ENCODE measurements at regions not wholly inside any gene's neighbourhood (a gene's known extent, or its start where the extent isn't known, plus 50 kb on each side); places are given as distances from the start of the nearest gene placed in this dataset.

GRCh38 chr4:189376901-189377300, 563.8 kb upstream of the FRG1 start:
- H3K4me3 ChIP-seq = no peak overlapping the region

GRCh38 chr4:189377569-189377968, 563.1 kb upstream of the FRG1 start:
- H3K36me3 ChIP-seq = no peaks in the 10 kb centered on the region
- intact Hi-C loops (cut with DNase I; ENCODE audit: low total_unique reads) = no loop called here
- H3K27me3 ChIP-seq = peaks cover 0 to 3% of the 10 kb centered on the region in 2 donors
- no peaks in the 10 kb centered on the region for H3K4me1 ChIP-seq
- no peak overlapping the region for H3K4me3 ChIP-seq
- H3K9me3 ChIP-seq = no peaks in the 10 kb centered on the region
- DNase-seq (ENCODE audit: low spot score in 2 of 2) = no peak
- no peak overlapping the region for H3K27ac ChIP-seq
- TF ChIP-seq, protein P1, sequence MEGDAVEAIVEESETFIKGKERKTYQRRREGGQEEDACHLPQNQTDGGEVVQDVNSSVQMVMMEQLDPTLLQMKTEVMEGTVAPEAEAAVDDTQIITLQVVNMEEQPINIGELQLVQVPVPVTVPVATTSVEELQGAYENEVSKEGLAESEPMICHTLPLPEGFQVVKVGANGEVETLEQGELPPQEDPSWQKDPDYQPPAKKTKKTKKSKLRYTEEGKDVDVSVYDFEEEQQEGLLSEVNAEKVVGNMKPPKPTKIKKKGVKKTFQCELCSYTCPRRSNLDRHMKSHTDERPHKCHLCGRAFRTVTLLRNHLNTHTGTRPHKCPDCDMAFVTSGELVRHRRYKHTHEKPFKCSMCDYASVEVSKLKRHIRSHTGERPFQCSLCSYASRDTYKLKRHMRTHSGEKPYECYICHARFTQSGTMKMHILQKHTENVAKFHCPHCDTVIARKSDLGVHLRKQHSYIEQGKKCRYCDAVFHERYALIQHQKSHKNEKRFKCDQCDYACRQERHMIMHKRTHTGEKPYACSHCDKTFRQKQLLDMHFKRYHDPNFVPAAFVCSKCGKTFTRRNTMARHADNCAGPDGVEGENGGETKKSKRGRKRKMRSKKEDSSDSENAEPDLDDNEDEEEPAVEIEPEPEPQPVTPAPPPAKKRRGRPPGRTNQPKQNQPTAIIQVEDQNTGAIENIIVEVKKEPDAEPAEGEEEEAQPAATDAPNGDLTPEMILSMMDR (IDR thresholded peaks at IDR 0.05) = no peak
- TF ChIP-seq POLR2A (IDR thresholded peaks at IDR 0.05) = no peak
- TF ChIP-seq POLR2AphosphoS5 (IDR thresholded peaks at IDR 0.05) = no peak

More at GRCh38 chr4:189376901-189377300, 563.8 kb upstream of the FRG1 start:
- Histone ChIP-seq H3K9me3 (no peaks in the 10 kb centered on the region), H3K27me3 (peaks cover 0 to 3% of the 10 kb centered on the region in 2 donors), H3K36me3 (no peaks in the 10 kb centered on the region), H3K4me1 (no peaks in the 10 kb centered on the region), H3K27ac (no peak overlapping the region)
- no peak for DNase-seq (ENCODE audit: low spot score in 2 of 2)
- intact Hi-C loops (cut with DNase I; ENCODE audit: low total_unique reads) = no loop called here
- TF ChIP-seq, protein P1 (IDR thresholded peaks at IDR 0.05) = no peak
- TF ChIP-seq POLR2A (IDR thresholded peaks at IDR 0.05) (no peak), POLR2AphosphoS5 (IDR thresholded peaks at IDR 0.05) (no peak)

DNA sequence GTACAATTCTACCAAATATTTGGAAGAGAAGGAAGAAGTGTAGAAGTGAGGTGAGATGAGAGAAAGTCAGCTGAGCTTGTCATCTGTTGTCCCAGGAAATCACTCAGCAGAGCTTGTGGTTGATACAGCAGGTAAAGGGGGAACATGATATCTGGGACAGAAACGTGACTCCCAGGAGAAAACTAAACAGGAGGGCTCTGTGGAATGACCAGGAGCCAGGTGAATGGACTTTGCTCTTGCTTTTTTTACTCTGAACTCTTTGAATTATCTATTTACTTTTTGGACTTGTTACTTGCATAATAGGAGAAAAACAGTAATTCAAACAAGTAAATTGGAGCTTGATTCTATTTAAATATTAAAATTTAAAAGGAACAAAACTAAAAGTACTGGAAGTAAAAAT, 555.6 kb upstream of the FRG1 start:
- no peak for DNase-seq (ENCODE audit: low spot score in 2 of 2)
- TF ChIP-seq, protein P1 (IDR thresholded peaks at IDR 0.05) = no peak
- TF ChIP-seq POLR2AphosphoS5 (IDR thresholded peaks at IDR 0.05) (no peak), POLR2A (IDR thresholded peaks at IDR 0.05) (no peak)
- no peaks in the 10 kb centered on the region for H3K4me1 ChIP-seq
- H3K4me3 ChIP-seq = no peak overlapping the region
- intact Hi-C loops (cut with DNase I; ENCODE audit: low total_unique reads) = no loop called here
- H3K36me3 ChIP-seq = no peaks in the 10 kb centered on the region
- no peak overlapping the region for H3K27ac ChIP-seq
- H3K27me3 ChIP-seq = no peaks in the 10 kb centered on the region
- peaks cover 0 to 12% of the 10 kb centered on the region in 2 donors for H3K9me3 ChIP-seq

- Histone ChIP-seq H3K4me1 (no peaks in the 10 kb centered on the region), H3K27me3 (no peaks in the 10 kb centered on the region), H3K9me3 (peaks cover 0 to 12% of the 10 kb centered on the region in 2 donors), H3K36me3 (no peaks in the 10 kb centered on the region), H3K27ac (no peak overlapping the region), H3K4me3 (no peak overlapping the region)
- TF ChIP-seq, protein P1 (IDR thresholded peaks at IDR 0.05) = no peak
- TF ChIP-seq POLR2AphosphoS5 (IDR thresholded peaks at IDR 0.05) (no peak), POLR2A (IDR thresholded peaks at IDR 0.05) (no peak)
- no peak for DNase-seq (ENCODE audit: low spot score in 2 of 2)
- intact Hi-C loops (cut with DNase I; ENCODE audit: low total_unique reads) = no loop called here
Observed at GRCh38 chr4:189385579-189385978, 555.1 kb upstream of the FRG1 start.

DNA sequence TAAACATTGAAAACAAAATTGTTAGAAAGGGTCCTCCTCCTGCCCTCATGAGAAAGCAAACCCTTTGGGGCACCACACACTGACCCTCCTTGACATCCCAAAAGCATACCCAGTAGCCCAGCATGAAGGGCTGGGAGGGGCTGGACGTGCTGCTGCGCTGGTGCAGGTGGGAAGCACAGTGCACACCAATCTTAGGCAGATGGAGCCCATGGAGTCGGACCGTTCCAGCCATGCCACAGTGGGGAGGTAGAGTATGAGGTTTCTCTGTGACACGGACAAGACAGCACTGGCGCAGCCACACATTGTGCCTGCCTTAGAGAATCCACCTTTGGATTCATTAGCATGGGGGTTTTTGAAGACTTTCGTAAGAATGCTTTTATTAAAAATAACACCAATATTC, 544.2 kb upstream of the FRG1 start:
- TF ChIP-seq, protein P1 (IDR thresholded peaks at IDR 0.05) = no peak
- TF ChIP-seq POLR2AphosphoS5 (IDR thresholded peaks at IDR 0.05) (no peak), POLR2A (IDR thresholded peaks at IDR 0.05) (no peak)
- Histone ChIP-seq H3K36me3 (no peaks in the 10 kb centered on the region), H3K27me3 (no peaks in the 10 kb centered on the region), H3K4me1 (no peaks in the 10 kb centered on the region), H3K4me3 (no peak overlapping the region), H3K27ac (no peak overlapping the region), H3K9me3 (no peaks in the 10 kb centered on the region)
- intact Hi-C loops (cut with DNase I; ENCODE audit: low total_unique reads) = no loop called here
- no peak for DNase-seq (ENCODE audit: low spot score in 2 of 2)
